Daoy (cell line): ENCODE measurements at regions not wholly inside any gene's neighbourhood (a gene's known extent, or its start where the extent isn't known, plus 50 kb on each side); places are given as distances from the start of the nearest gene placed in this dataset.

Source experiments
- DNase-seq: peaks from one replicate; pipeline ENCODE4 v3.0.0-alpha.2; 2015; ENCODE audit warnings: low read depth

GRCh38 chr10:36178616-36179015 lies 536.5 kb upstream of the FZD8 start:
- no peak for DNase-seq

GRCh38 chr10:36177071-36177470 lies 535.0 kb upstream of the FZD8 start:
- DNase-seq: no peak

GRCh38 chr10:36175954-36176353 lies 533.9 kb upstream of the FZD8 start:
- DNase-seq: no peak

- DNase-seq: peak; percentile 44
Measured at GRCh38 chr10:36173364-36173763, 531.3 kb upstream of the FZD8 start.

- peak; percentile 84 for DNase-seq
Measured at GRCh38 chr10:36171953-36172940, 530.2 kb upstream of the FZD8 start.

GRCh38 chr10:36171556-36171952 lies 529.5 kb upstream of the FZD8 start:
- peak; percentile 11 for DNase-seq

GRCh38 chr10:36170943-36171501 lies 528.9 kb upstream of the FZD8 start:
- DNase-seq: no peak

GRCh38 chr10:36170142-36170719 lies 528.1 kb upstream of the FZD8 start:
- DNase-seq: no peak

- no peak for DNase-seq
Measured at GRCh38 chr10:36168777-36169176, 526.7 kb upstream of the FZD8 start.

- no peak for DNase-seq
Measured at GRCh38 chr10:36164556-36165504, 522.7 kb upstream of the FZD8 start.

GRCh38 chr10:36163827-36164226 lies 521.7 kb upstream of the FZD8 start:
- DNase-seq: no peak

GRCh38 chr10:36157486-36157885 lies 515.4 kb upstream of the FZD8 start:
- no peak for DNase-seq

GRCh38 chr10:36148207-36148606 lies 506.1 kb upstream of the FZD8 start:
- no peak for DNase-seq

- no peak for DNase-seq
Measured at GRCh38 chr10:36147529-36147928, 505.4 kb upstream of the FZD8 start.

GRCh38 chr10:36141856-36142560 lies 499.9 kb upstream of the FZD8 start:
- DNase-seq: no peak

- DNase-seq: no peak
Measured at GRCh38 chr10:36129051-36129450, 487.0 kb upstream of the FZD8 start.

GRCh38 chr10:36126076-36126475 lies 484.0 kb upstream of the FZD8 start:
- no peak for DNase-seq

- no peak for DNase-seq
Measured at GRCh38 chr10:36119455-36119854, 477.4 kb upstream of the FZD8 start.

GRCh38 chr10:36118314-36118713 lies 476.2 kb upstream of the FZD8 start:
- DNase-seq: no peak

GRCh38 chr10:36117890-36118289 lies 475.8 kb upstream of the FZD8 start:
- DNase-seq: no peak

GRCh38 chr10:36117231-36117630 lies 475.1 kb upstream of the FZD8 start:
- no peak for DNase-seq
